Lower leg skin (tissue), 3 donors: ENCODE measurements at regions not wholly inside any gene's neighbourhood (a gene's known extent, or its start where the extent isn't known, plus 50 kb on each side); places are given as distances from the start of the nearest gene placed in this dataset.

ENCODE experiments used
- CTCF ChIP-seq, 3 donors: fragments of 450-650 bp; IDR thresholded peaks; one replicate each; pipeline ENCODE4 v1.5.1; 2016; ENCODE audit warnings: antibody characterized with exemption in 3 of 3, mild to moderate bottlenecking in 3 of 3, moderate library complexity in 2 of 3
- POLR2A ChIP-seq, 2 donors: fragments of 450-650 bp; IDR thresholded peaks; one replicate each; pipeline ENCODE4 v1.6.1; 2016 to 2017; ENCODE audit warnings: antibody characterized with exemption in 2 of 2, mild to moderate bottlenecking in 1 of 2, moderate library complexity in 1 of 2

DNA sequence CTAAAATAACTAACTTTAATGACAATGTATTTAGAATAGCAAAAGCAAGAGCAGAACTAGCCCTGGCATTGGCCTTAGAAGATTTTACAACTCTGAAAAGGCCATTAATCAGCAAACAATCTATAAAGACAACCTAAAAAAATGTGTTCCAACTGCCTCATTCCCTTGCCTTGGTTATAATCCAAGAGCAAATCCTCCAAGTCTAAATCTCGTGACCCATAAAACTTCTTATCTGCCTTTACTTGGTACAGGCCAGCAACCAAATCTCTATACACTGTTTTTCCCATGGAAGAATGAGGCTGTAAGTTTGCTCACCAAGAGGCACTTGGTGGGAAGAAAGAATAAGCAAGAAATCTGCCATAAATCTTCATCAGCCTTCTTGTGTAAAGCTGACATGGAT is 175.3 kb upstream of the MID1 start:
- no peak for TF ChIP-seq CTCF (IDR thresholded peaks at IDR 0.05)
- no peak for TF ChIP-seq POLR2A (IDR thresholded peaks at IDR 0.05)
